ENCODE measurements at regions not wholly inside any gene's neighbourhood (a gene's known extent, or its start where the extent isn't known, plus 50 kb on each side); places are given as distances from the start of the nearest gene placed in this dataset.

- Histone ChIP-seq H4K20me1 (ENCODE audit: insufficient read depth) (no peaks in the 10 kb centered on the region), H3K27ac (no peak overlapping the region), H3K79me2 (ENCODE audit: insufficient read depth, low read depth) (no peaks in the 10 kb centered on the region), H3K36me3 (ENCODE audit: insufficient read depth) (no peaks in the 10 kb centered on the region), H3K4me3 (IDR thresholded peaks at IDR 0.05; ENCODE audit: insufficient read depth, low read depth, low read length) (no peak overlapping the region), H2AFZ (ENCODE audit: low read depth) (no peak overlapping the region), H3K4me2 (no peak overlapping the region), H3K27me3 (ENCODE audit: insufficient read depth, low read depth) (no peaks in the 10 kb centered on the region), H3K4me1 (ENCODE audit: low read depth, poor library complexity, severe bottlenecking) (peaks cover 6% of the 10 kb centered on the region), H3K9ac (no peak overlapping the region)
- TF ChIP-seq CTCF (conservative IDR thresholded peaks at IDR 0.05; ENCODE audit: low read depth, low read length): no peak
Measured at GRCh38 chr2:164328310-164328709, 293.0 kb downstream of the GRB14 start.

DNA sequence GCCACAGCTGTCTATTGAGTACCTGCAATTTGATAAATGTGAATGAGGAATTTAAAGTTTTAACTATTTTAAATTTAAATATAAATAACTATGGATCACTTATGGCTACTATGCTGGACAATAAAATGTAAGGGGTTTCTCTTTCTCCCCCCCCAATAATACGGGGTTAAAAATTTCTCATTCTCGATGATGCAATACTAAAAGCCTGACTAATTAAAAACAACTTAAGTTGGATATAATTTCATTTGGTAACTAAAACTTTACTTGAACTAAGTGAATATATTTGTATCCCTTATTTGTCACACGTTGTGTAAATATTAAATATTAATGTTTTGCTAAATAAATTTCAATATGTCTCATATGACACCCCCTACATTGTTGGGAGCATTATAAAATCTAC is 297.3 kb downstream of the GRB14 start:
- H3K27ac ChIP-seq: no peak overlapping the region
- no peak overlapping the region for H3K4me2 ChIP-seq
- H4K20me1 ChIP-seq (ENCODE audit: insufficient read depth): no peaks in the 10 kb centered on the region
- no peaks in the 10 kb centered on the region for H3K36me3 ChIP-seq (ENCODE audit: insufficient read depth)
- no peak overlapping the region for H3K9ac ChIP-seq
- H3K79me2 ChIP-seq (ENCODE audit: insufficient read depth, low read depth): no peaks in the 10 kb centered on the region
- no peaks in the 10 kb centered on the region for H3K27me3 ChIP-seq (ENCODE audit: insufficient read depth, low read depth)
- H3K4me1 ChIP-seq (ENCODE audit: low read depth, poor library complexity, severe bottlenecking): no peaks in the 10 kb centered on the region
- H2AFZ ChIP-seq (ENCODE audit: low read depth): no peak overlapping the region
- no peak overlapping the region for H3K4me3 ChIP-seq (IDR thresholded peaks at IDR 0.05; ENCODE audit: insufficient read depth, low read depth, low read length)
- TF ChIP-seq CTCF (conservative IDR thresholded peaks at IDR 0.05; ENCODE audit: low read depth, low read length): no peak

GRCh38 chr2:164314148-164314547 is 307.1 kb downstream of the GRB14 start:
- H3K27me3 ChIP-seq (ENCODE audit: insufficient read depth, low read depth): no peaks in the 10 kb centered on the region
- no peak overlapping the region for H2AFZ ChIP-seq (ENCODE audit: low read depth)
- H3K36me3 ChIP-seq (ENCODE audit: insufficient read depth): no peaks in the 10 kb centered on the region
- no peak for TF ChIP-seq CTCF (conservative IDR thresholded peaks at IDR 0.05; ENCODE audit: low read depth, low read length)
- no peak overlapping the region for H3K4me2 ChIP-seq
- no peaks in the 10 kb centered on the region for H3K79me2 ChIP-seq (ENCODE audit: insufficient read depth, low read depth)
- H3K27ac ChIP-seq: no peak overlapping the region
- H3K4me3 ChIP-seq (IDR thresholded peaks at IDR 0.05; ENCODE audit: insufficient read depth, low read depth, low read length): no peak overlapping the region
- H3K4me1 ChIP-seq (ENCODE audit: low read depth, poor library complexity, severe bottlenecking): no peaks in the 10 kb centered on the region
- no peak overlapping the region for H3K9ac ChIP-seq
- H4K20me1 ChIP-seq (ENCODE audit: insufficient read depth): no peaks in the 10 kb centered on the region

DNA sequence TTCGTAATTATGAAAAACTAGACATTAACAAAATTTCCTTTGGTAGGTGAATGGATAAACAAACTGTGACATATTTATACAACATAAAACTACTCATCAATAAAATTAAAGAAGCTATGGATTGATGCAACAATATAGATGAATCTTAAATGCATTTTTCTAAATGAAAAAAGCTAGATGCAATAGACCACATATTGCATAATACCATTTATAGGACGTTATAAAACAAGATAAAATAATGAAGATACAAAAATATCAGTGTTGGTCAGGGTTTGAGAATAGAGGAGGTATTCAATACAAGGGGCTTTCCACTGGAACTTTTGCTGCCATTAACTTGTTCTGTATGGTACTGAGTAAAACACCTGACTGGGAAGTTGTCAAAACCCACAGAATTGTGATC is 314.4 kb downstream of the GRB14 start:
- H4K20me1 ChIP-seq (ENCODE audit: insufficient read depth): no peaks in the 10 kb centered on the region
- H3K4me2 ChIP-seq: no peak overlapping the region
- H3K79me2 ChIP-seq (ENCODE audit: insufficient read depth, low read depth): no peaks in the 10 kb centered on the region
- no peaks in the 10 kb centered on the region for H3K36me3 ChIP-seq (ENCODE audit: insufficient read depth)
- H3K27ac ChIP-seq: no peak overlapping the region
- H3K9ac ChIP-seq: no peak overlapping the region
- no peak overlapping the region for H2AFZ ChIP-seq (ENCODE audit: low read depth)
- no peaks in the 10 kb centered on the region for H3K4me1 ChIP-seq (ENCODE audit: low read depth, poor library complexity, severe bottlenecking)
- H3K27me3 ChIP-seq (ENCODE audit: insufficient read depth, low read depth): no peaks in the 10 kb centered on the region
- no peak overlapping the region for H3K4me3 ChIP-seq (IDR thresholded peaks at IDR 0.05; ENCODE audit: insufficient read depth, low read depth, low read length)
- TF ChIP-seq CTCF (conservative IDR thresholded peaks at IDR 0.05; ENCODE audit: low read depth, low read length): no peak

GRCh38 chr2:164302786-164303185 is 318.5 kb downstream of the GRB14 start:
- no peaks in the 10 kb centered on the region for H4K20me1 ChIP-seq (ENCODE audit: insufficient read depth)
- H3K27ac ChIP-seq: no peak overlapping the region
- H3K4me1 ChIP-seq (ENCODE audit: low read depth, poor library complexity, severe bottlenecking): no peaks in the 10 kb centered on the region
- TF ChIP-seq CTCF (conservative IDR thresholded peaks at IDR 0.05; ENCODE audit: low read depth, low read length): no peak
- H3K36me3 ChIP-seq (ENCODE audit: insufficient read depth): no peaks in the 10 kb centered on the region
- no peaks in the 10 kb centered on the region for H3K27me3 ChIP-seq (ENCODE audit: insufficient read depth, low read depth)
- no peak overlapping the region for H3K9ac ChIP-seq
- H3K4me3 ChIP-seq (IDR thresholded peaks at IDR 0.05; ENCODE audit: insufficient read depth, low read depth, low read length): no peak overlapping the region
- H3K79me2 ChIP-seq (ENCODE audit: insufficient read depth, low read depth): no peaks in the 10 kb centered on the region
- H2AFZ ChIP-seq (ENCODE audit: low read depth): no peak overlapping the region
- H3K4me2 ChIP-seq: no peak overlapping the region
